ENCODE measurements at regions not wholly inside any gene's neighbourhood (a gene's known extent, or its start where the extent isn't known, plus 50 kb on each side); places are given as distances from the start of the nearest gene placed in this dataset.

DNA sequence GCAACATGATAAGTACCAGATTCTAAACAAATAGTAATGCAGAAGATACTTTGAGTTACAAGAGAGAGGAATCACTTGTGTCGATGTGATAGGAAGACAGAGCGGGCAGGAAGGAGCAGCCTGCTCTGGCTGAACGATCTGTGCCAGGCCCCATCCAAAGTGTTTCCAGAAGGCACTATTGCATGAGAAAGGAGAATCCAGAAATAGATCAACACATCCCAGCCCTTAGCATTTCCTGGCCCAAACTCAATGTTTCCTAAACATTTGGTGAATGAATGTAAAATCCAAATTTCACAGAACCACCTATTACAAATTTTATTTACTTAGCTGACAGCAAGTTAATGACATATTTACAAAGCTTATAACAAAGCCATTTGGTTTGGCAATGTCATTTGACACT lies 257.2 kb downstream of the TXNL1 start:
- Mint-ChIP-seq H3K9me3 (peaks cover 0 to 2% (median 0%) of the 10 kb centered on the region in 7 donors), H3K36me3 (no peaks in the 10 kb centered on the region), H3K27ac (no peak overlapping the region), H3K27me3 (ENCODE audit: low read depth in 3 of 3) (no peaks in the 10 kb centered on the region), H3K4me3 (no peak overlapping the region), H3K4me1 (peaks cover 1% of the 10 kb centered on the region)
- no peak for DNase-seq
- Histone ChIP-seq H3K79me2 (ENCODE audit: insufficient read depth, low read length) (no peaks in the 10 kb centered on the region), H2AFZ (ENCODE audit: insufficient read depth, low read depth, low read length, poor library complexity, severe bottlenecking) (no peak overlapping the region), H3K27ac (ENCODE audit: low read depth in 1 of 2, low read length in 2 of 2) (no peak overlapping the region), H3K36me3 (replicated peaks in 1 of 2; ENCODE audit: control insufficient read depth in 1 of 2, insufficient read depth in 2 of 2, low read length in 2 of 2) (no peaks in the 10 kb centered on the region), H3K9ac (ENCODE audit: insufficient read depth, low read length, poor library complexity, severe bottlenecking) (no peak overlapping the region), H3K27me3 (ENCODE audit: control insufficient read depth in 2 of 2, insufficient read depth in 2 of 2, low read length in 2 of 2) (no peaks in the 10 kb centered on the region), H3K4me3 (replicated peaks in 1 of 3; ENCODE audit: low read depth in 2 of 3, low read length in 3 of 3) (no peak overlapping the region), H4K20me1 (ENCODE audit: insufficient read depth, low read length) (no peaks in the 10 kb centered on the region), H3K4me2 (replicated peaks; ENCODE audit: extremely low read depth, low read length, poor library complexity, severe bottlenecking) (no peak overlapping the region), H3K9me3 (replicated peaks in 1 of 2; ENCODE audit: control insufficient read depth in 1 of 2, insufficient read depth in 1 of 2, low read length in 2 of 2) (no peaks in the 10 kb centered on the region), H3K4me1 (ENCODE audit: control insufficient read depth in 1 of 2, insufficient read depth in 2 of 2, low read length in 2 of 2) (no peaks in the 10 kb centered on the region)
- WGBS (ENCODE audit: insufficient coverage), result 100% methylated on average over 2 of the region's 3 CpGs
- TF ChIP-seq, protein P1, sequence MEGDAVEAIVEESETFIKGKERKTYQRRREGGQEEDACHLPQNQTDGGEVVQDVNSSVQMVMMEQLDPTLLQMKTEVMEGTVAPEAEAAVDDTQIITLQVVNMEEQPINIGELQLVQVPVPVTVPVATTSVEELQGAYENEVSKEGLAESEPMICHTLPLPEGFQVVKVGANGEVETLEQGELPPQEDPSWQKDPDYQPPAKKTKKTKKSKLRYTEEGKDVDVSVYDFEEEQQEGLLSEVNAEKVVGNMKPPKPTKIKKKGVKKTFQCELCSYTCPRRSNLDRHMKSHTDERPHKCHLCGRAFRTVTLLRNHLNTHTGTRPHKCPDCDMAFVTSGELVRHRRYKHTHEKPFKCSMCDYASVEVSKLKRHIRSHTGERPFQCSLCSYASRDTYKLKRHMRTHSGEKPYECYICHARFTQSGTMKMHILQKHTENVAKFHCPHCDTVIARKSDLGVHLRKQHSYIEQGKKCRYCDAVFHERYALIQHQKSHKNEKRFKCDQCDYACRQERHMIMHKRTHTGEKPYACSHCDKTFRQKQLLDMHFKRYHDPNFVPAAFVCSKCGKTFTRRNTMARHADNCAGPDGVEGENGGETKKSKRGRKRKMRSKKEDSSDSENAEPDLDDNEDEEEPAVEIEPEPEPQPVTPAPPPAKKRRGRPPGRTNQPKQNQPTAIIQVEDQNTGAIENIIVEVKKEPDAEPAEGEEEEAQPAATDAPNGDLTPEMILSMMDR (IDR thresholded peaks at IDR 0.05), result no peak
- intact Hi-C loops (cut with micrococcal nuclease), result no loop called here

DNA sequence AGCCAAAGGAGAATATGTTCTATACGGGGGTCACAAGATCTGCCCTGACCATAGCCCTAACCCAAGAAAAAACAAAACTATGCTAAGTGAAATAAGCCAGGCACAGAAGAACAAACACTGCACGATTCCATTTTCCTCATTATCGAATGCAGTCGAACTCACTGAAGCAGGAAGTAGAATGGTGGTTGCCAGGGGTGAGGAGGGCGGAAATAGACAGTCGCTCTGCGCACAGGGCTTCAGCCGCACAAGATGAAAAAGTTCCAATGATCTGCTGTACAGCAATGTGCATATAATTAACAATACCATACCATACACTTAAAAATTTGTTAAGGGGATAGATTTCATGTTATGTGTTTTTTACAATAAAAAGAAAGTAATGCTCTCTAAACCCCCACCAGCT lies 257.7 kb downstream of the TXNL1 start:
- H3K4me1 Mint-ChIP-seq, result peaks cover 1% of the 10 kb centered on the region
- H3K9ac ChIP-seq (ENCODE audit: insufficient read depth, low read length, poor library complexity, severe bottlenecking), result no peak overlapping the region
- no peak overlapping the region for H3K4me2 ChIP-seq (replicated peaks; ENCODE audit: extremely low read depth, low read length, poor library complexity, severe bottlenecking)
- H3K4me3 ChIP-seq (replicated peaks in 1 of 3; ENCODE audit: low read depth in 2 of 3, low read length in 3 of 3), result no peak overlapping the region
- H3K79me2 ChIP-seq (ENCODE audit: insufficient read depth, low read length), result no peaks in the 10 kb centered on the region
- H3K4me1 ChIP-seq (ENCODE audit: control insufficient read depth in 1 of 2, insufficient read depth in 2 of 2, low read length in 2 of 2), result no peaks in the 10 kb centered on the region
- WGBS (ENCODE audit: insufficient coverage), result 100% methylated on average over 1 of the region's 8 CpGs
- intact Hi-C loops (cut with micrococcal nuclease), result no loop called here
- no peaks in the 10 kb centered on the region for H3K27me3 ChIP-seq (ENCODE audit: control insufficient read depth in 2 of 2, insufficient read depth in 2 of 2, low read length in 2 of 2)
- no peaks in the 10 kb centered on the region for H3K36me3 Mint-ChIP-seq
- no peak overlapping the region for H3K4me3 Mint-ChIP-seq
- no peak overlapping the region for H3K27ac Mint-ChIP-seq
- H3K36me3 ChIP-seq (replicated peaks in 1 of 2; ENCODE audit: control insufficient read depth in 1 of 2, insufficient read depth in 2 of 2, low read length in 2 of 2), result no peaks in the 10 kb centered on the region
- H3K9me3 Mint-ChIP-seq, result peaks cover 0 to 2% (median 0%) of the 10 kb centered on the region in 7 donors
- no peak overlapping the region for H3K27ac ChIP-seq (ENCODE audit: low read depth in 1 of 2, low read length in 2 of 2)
- no peaks in the 10 kb centered on the region for H4K20me1 ChIP-seq (ENCODE audit: insufficient read depth, low read length)
- H3K27me3 Mint-ChIP-seq (ENCODE audit: low read depth in 3 of 3), result no peaks in the 10 kb centered on the region
- DNase-seq, result no peak
- TF ChIP-seq, protein P1 (IDR thresholded peaks at IDR 0.05), result no peak
- no peak overlapping the region for H2AFZ ChIP-seq (ENCODE audit: insufficient read depth, low read depth, low read length, poor library complexity, severe bottlenecking)
- H3K9me3 ChIP-seq (replicated peaks in 1 of 2; ENCODE audit: control insufficient read depth in 1 of 2, insufficient read depth in 1 of 2, low read length in 2 of 2), result no peaks in the 10 kb centered on the region
